H9 (cell line): ENCODE measurements at regions not wholly inside any gene's neighbourhood (a gene's known extent, or its start where the extent isn't known, plus 50 kb on each side); places are given as distances from the start of the nearest gene placed in this dataset.

ENCODE experiments used
- DNase-seq: peaks from one replicate; pipeline ENCODE4 v3.0.0-alpha.2; 2017
- H2AFZ ChIP-seq: one replicate; pipeline ENCODE4 v1.6.1; 2013; ENCODE audit warnings: mild to moderate bottlenecking, low read length, control low read depth, moderate library complexity
- H2AK5ac ChIP-seq: 2 replicates; pipeline ENCODE4 v1.6.1; 2013; ENCODE audit warnings: low read length, control low read depth, mixed read lengths; ENCODE audit not compliant: insufficient read length
- H2BK120ac ChIP-seq: one replicate; pipeline ENCODE4 v1.6.1; 2013; ENCODE audit warnings: low read depth, mild to moderate bottlenecking, low read length, control low read depth, inconsistent platforms; ENCODE audit not compliant: poor library complexity, severe bottlenecking
- H2BK12ac ChIP-seq: 2 replicates; pipeline ENCODE4 v1.6.1; 2013; ENCODE audit warnings: low read length, control low read depth, mixed read lengths, low read depth; ENCODE audit not compliant: insufficient read length
- H2BK15ac ChIP-seq: 2 replicates; pipeline ENCODE4 v1.6.1; 2013; ENCODE audit warnings: low read depth, low read length, control low read depth
- H2BK20ac ChIP-seq: one replicate; pipeline ENCODE4 v1.6.1; 2013; ENCODE audit warnings: low read depth, mild to moderate bottlenecking, low read length, control low read depth, inconsistent platforms; ENCODE audit not compliant: poor library complexity, severe bottlenecking
- H2BK5ac ChIP-seq: 2 replicates; pipeline ENCODE4 v1.6.1; 2013; ENCODE audit warnings: low read length, control low read depth, mixed read lengths; ENCODE audit not compliant: insufficient read length
- H3K14ac ChIP-seq: 2 replicates; pipeline ENCODE4 v1.6.1; 2013; ENCODE audit warnings: low read length, control low read depth; ENCODE audit not compliant: insufficient read depth
- H3K18ac ChIP-seq: 2 replicates; pipeline ENCODE4 v1.6.1; 2013; ENCODE audit warnings: low read depth, mild to moderate bottlenecking, mixed read lengths, low read length, control low read depth; ENCODE audit not compliant: insufficient read length
- H3K23ac ChIP-seq: 2 replicates; pipeline ENCODE4 v1.6.1; 2013; ENCODE audit warnings: low read length, control low read depth, mixed read lengths, low read depth; ENCODE audit not compliant: insufficient read length
- H3K23me2 ChIP-seq: 2 replicates; pipeline ENCODE4 v1.6.1; 2013; ENCODE audit warnings: low read depth, mild to moderate bottlenecking, mixed read lengths, low read length, control low read depth; ENCODE audit not compliant: insufficient read length, poor library complexity, severe bottlenecking
- H3K27ac ChIP-seq: 2 replicates; pipeline ENCODE4 v1.5.1; 2013; ENCODE audit warnings: low read length, control low read depth, mixed read lengths, low read depth; ENCODE audit not compliant: insufficient read length
- H3K27me3 ChIP-seq: 2 replicates; pipeline ENCODE4 v1.6.1; 2013; ENCODE audit warnings: low read length, control low read depth, inconsistent platforms; ENCODE audit not compliant: insufficient read depth
- H3K4ac ChIP-seq: 2 replicates; pipeline ENCODE4 v1.6.1; 2013; ENCODE audit warnings: low read depth, mild to moderate bottlenecking, control low read depth, inconsistent platforms, low read length, moderate library complexity
- H3K4me1 ChIP-seq: 2 replicates; pipeline ENCODE4 v1.6.1; 2013; ENCODE audit warnings: low read length, control low read depth, inconsistent platforms; ENCODE audit not compliant: insufficient read depth
- H3K4me2 ChIP-seq: 2 replicates; pipeline ENCODE4 v1.6.1; 2013; ENCODE audit warnings: low read length, control low read depth, mixed read lengths; ENCODE audit not compliant: insufficient read length, insufficient read depth
- H3K56ac ChIP-seq: 2 replicates; pipeline ENCODE4 v1.6.1; 2013; ENCODE audit warnings: low read depth, mild to moderate bottlenecking, mixed read lengths, low read length, control low read depth; ENCODE audit not compliant: insufficient read length
- H3K79me1 ChIP-seq: 2 replicates; pipeline ENCODE4 v1.6.1; 2013; ENCODE audit warnings: low read depth, mild to moderate bottlenecking, moderate library complexity, low read length, control low read depth, inconsistent platforms; ENCODE audit not compliant: insufficient read depth, poor library complexity, severe bottlenecking
- H3K79me2 ChIP-seq: 2 replicates; pipeline ENCODE4 v1.6.1; 2013; ENCODE audit warnings: low read length, control low read depth, inconsistent platforms; ENCODE audit not compliant: insufficient read depth
- H3K9ac ChIP-seq: 2 replicates; pipeline ENCODE4 v1.6.1; 2013; ENCODE audit warnings: low read length, control low read depth, mixed read lengths; ENCODE audit not compliant: insufficient read length; ENCODE audit errors: extremely low read depth
- H3K9me3 ChIP-seq: one replicate; pipeline ENCODE4 v1.6.1; 2013; ENCODE audit warnings: low read depth, low read length, inconsistent platforms; ENCODE audit not compliant: control insufficient read depth
- H3T11ph ChIP-seq: one replicate; pipeline ENCODE4 v1.6.1; 2013; ENCODE audit warnings: mild to moderate bottlenecking, low read length, control low read depth, inconsistent platforms
- H4K20me1 ChIP-seq: one replicate; pipeline ENCODE4 v1.6.1; 2013; ENCODE audit not compliant: control insufficient read depth, insufficient read length, insufficient read depth
- H4K5ac ChIP-seq: 2 replicates; pipeline ENCODE4 v1.6.1; 2013; ENCODE audit warnings: low read depth, mild to moderate bottlenecking, mixed read lengths, low read length, control low read depth; ENCODE audit not compliant: insufficient read length
- H4K8ac ChIP-seq: replicated peaks from 2 replicates; pipeline ENCODE4 v1.6.1; 2013; ENCODE audit warnings: low read length, control low read depth, mixed read lengths, low read depth; ENCODE audit not compliant: insufficient read length
- H4K91ac ChIP-seq: 2 replicates; pipeline ENCODE4 v1.6.1; 2013; ENCODE audit warnings: low read depth, mild to moderate bottlenecking, moderate library complexity, mixed read lengths, low read length, control low read depth; ENCODE audit not compliant: insufficient read length
- H3K27ac Mint-ChIP-seq, 3 experiments: 2 replicates in 2 of 3; 3 replicates in 1 of 3; pipeline ENCODE4 v1.8.0; 2020 to 2021; ENCODE audit warnings: mixed read lengths in 3 of 3, mild to moderate bottlenecking in 1 of 3, moderate library complexity in 1 of 3
- H3K27me3 Mint-ChIP-seq: 2 replicates; pipeline ENCODE4 v1.8.0; 2021; ENCODE audit warnings: low read depth, mild to moderate bottlenecking, moderate library complexity, mixed read lengths
- H3K36me3 Mint-ChIP-seq, 3 experiments: 2 replicates in 2 of 3; 3 replicates in 1 of 3; pipeline ENCODE4 v1.8.0; 2020 to 2021; ENCODE audit warnings: low read depth in 3 of 3, mixed read lengths in 3 of 3; ENCODE audit not compliant: insufficient read depth in 1 of 3
- H3K4me1 Mint-ChIP-seq, 2 experiments: 2 replicates each; pipeline ENCODE4 v1.8.0; 2020; ENCODE audit warnings: mixed read lengths in 2 of 2
- H3K4me3 Mint-ChIP-seq, 2 experiments: 2 replicates in 1 of 2; 3 replicates in 1 of 2; pipeline ENCODE4 v1.8.0; 2020 to 2021; ENCODE audit warnings: mild to moderate bottlenecking in 2 of 2, mixed read lengths in 2 of 2, moderate library complexity in 1 of 2
- H3K9me3 Mint-ChIP-seq, 2 experiments: 2 replicates in 1 of 2; 3 replicates in 1 of 2; pipeline ENCODE4 v1.8.0; 2020; ENCODE audit warnings: mild to moderate bottlenecking in 2 of 2, mixed read lengths in 2 of 2, moderate library complexity in 1 of 2
- CTCF ChIP-seq: fragments of 200-600 bp; sonication (generic); conservative IDR thresholded peaks from 3 replicates; pipeline ENCODE4 v1.8.0; 2021; ENCODE audit warnings: antibody characterized with exemption, mild to moderate bottlenecking
- WGBS: extraction: QIAGEN DNeasy Blood & Tissue Kit; methylation state at CpG from one replicate; pipeline ENCODE4 v1.1.7; 2013; ENCODE audit warnings: missing lambda C conversion rate, low lambda C conversion rate, mixed read lengths; ENCODE audit not compliant: insufficient read length; ENCODE audit errors: extremely low coverage; 5-methylcytosine and 5-hydroxymethylcytosine counted together

GRCh38 chr2:79294994-79295393 is 135.4 kb upstream of the REG3A start:
- Histone ChIP-seq H2BK20ac (no peak overlapping the region), H2BK120ac (no peak overlapping the region), H3T11ph (no peak overlapping the region), H3K14ac (no peak overlapping the region), H3K9me3 (no peaks in the 10 kb centered on the region), H3K18ac (no peak overlapping the region), H3K27me3 (no peaks in the 10 kb centered on the region), H4K20me1 (no peaks in the 10 kb centered on the region), H4K8ac (no peak overlapping the region), H3K23ac (no peak overlapping the region), H3K27ac (no peak overlapping the region), H2BK12ac (no peak overlapping the region), H2AFZ (no peak overlapping the region), H3K79me2 (no peaks in the 10 kb centered on the region), H2BK15ac (no peak overlapping the region), H4K91ac (no peak overlapping the region), H4K5ac (no peak overlapping the region), H3K4me2 (no peak overlapping the region), H3K23me2 (no peaks in the 10 kb centered on the region), H3K9ac (no peak overlapping the region), H3K79me1 (no peaks in the 10 kb centered on the region), H3K4me1 (no peaks in the 10 kb centered on the region), H2AK5ac (no peak overlapping the region), H3K56ac (no peak overlapping the region), H2BK5ac (no peak overlapping the region), H3K4ac (no peak overlapping the region)
- TF ChIP-seq CTCF: no peak
- no peak overlapping the region for H3K27ac Mint-ChIP-seq
- H3K9me3 Mint-ChIP-seq: no peaks in the 10 kb centered on the region
- peaks cover 1% of the 10 kb centered on the region; the same call in 1 of the 2 replicates for H3K27me3 Mint-ChIP-seq
- WGBS: no CpG with 5 or more reads among the region's 2 CpGs
- H3K4me1 Mint-ChIP-seq: peaks cover 0 to 2% of the 10 kb centered on the region in 2 experiments; a peak in 2 of 4 replicates
- no peak overlapping the region for H3K4me3 Mint-ChIP-seq
- H3K36me3 Mint-ChIP-seq: no peaks in the 10 kb centered on the region; a peak in 2 of 7 replicates
- no peak for DNase-seq
